Sigmoid colon (tissue), 3 donors: ENCODE measurements at regions not wholly inside any gene's neighbourhood (a gene's known extent, or its start where the extent isn't known, plus 50 kb on each side); places are given as distances from the start of the nearest gene placed in this dataset.

Experiments used
- CTCF ChIP-seq, 4 experiments: fragments of 450-650 bp in 3 of 4; fragments of 200-600 bp in 1 of 4; IDR thresholded peaks; one replicate each; pipeline ENCODE4 v1.5.1; 2016 to 2019; ENCODE audit warnings: antibody characterized with exemption in 4 of 4, mild to moderate bottlenecking in 3 of 4, moderate library complexity in 2 of 4
- POLR2A ChIP-seq, 2 donors: fragments of 450-650 bp; IDR thresholded peaks; one replicate each; pipeline ENCODE4 v1.6.1; 2016; ENCODE audit warnings: antibody characterized with exemption in 2 of 2, mild to moderate bottlenecking in 2 of 2, moderate library complexity in 2 of 2

- TF ChIP-seq CTCF (IDR thresholded peaks at IDR 0.05): no peak
- no peak for TF ChIP-seq POLR2A (IDR thresholded peaks at IDR 0.05)
Measured at GRCh38 chr2:6036211-6036610, 344.0 kb downstream of the SOX11 start.
